Stimulated activated CD8-positive, alpha-beta memory T cell treated with anti-CD3 and anti-CD28 coated beads, Interleukin-2, amount 100 ng/mL, for 1 hour (primary cell): ENCODE measurements at regions not wholly inside any gene's neighbourhood (a gene's known extent, or its start where the extent isn't known, plus 50 kb on each side); places are given as distances from the start of the nearest gene placed in this dataset.
"Not testable (repeated sequence)": the region's sequence is repeated elsewhere in the genome, so short reads cannot be mapped to it uniquely, and the experiment has no call there.

Experiments
- DNase-seq, 2 donors: peaks; one replicate each; pipeline ENCODE4 v3.0.0-alpha.2; 2020; ENCODE audit warnings: low read depth in 2 of 2

DNA sequence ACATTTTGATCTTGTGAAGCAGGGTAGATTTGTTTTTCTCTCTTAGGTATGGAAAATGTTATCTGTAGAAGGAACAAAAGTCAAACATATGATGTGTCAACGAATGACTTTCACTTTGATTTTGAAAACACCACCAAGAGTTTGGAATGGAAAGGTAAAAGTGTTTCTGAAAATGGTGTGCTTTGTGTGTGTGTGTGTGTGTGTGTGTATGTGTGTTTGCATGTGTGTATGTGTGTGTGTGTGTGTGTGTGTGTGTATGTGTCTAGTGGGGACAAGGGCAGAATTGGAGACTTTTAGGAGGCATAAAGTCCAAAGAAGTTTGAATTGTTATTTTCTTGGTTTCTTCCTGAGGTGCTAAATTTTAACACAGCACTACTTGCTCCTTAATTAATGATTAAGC lies 115.4 kb upstream of the PRKCQ start:
- DNase-seq: no peak

DNA sequence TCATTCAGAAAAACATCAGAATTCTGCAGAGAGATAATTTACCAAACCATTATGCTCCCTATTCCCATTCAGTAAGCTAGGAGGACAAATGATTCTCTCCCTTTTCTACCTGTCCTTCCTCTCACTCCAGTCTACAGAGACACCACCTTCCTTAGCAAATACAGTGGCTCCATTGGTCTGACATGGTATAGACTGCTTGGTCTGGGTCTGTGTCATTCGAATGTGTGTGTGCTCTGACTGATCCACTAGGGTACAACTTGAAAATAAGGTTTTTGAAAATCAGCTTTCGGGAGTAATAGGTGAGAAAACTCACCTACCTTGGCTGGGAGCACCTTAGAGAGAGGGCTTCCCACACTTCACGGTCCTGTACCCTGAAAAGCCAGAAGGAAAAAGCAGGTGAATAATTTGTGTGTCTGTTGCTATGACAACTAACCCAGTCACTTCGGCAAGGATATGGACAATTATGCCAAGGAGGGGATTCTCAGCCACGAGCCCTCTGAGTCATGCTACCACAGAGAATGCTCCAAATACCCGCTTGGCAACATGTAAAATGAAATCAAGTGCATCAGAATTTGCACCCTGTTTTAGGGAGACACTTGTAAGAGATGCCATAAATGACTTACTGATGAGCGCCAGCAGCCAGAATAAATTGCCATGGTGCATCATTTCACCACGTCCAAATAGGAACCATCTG lies 114.5 kb upstream of the PRKCQ start:
- no peak for DNase-seq

DNA sequence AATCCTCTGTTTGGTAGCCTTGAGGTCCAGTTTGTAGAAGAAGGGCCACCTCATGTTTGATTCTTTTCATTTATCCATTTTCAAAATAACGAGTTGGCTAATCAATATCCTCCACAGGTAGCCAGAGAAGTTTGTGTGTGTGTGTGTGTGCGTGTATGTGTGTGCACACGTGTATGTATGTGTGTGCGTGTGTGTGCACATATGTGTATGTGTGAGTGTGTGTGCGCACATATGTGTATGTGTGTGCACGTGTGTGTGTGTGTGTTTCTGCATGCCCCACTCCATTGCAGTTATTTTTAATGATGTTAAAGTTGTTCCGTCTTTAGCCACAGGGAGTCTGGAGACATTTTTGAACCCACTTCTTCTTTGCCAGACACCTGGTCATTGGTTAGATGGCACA lies 112.8 kb upstream of the PRKCQ start:
- DNase-seq: no peak

DNA sequence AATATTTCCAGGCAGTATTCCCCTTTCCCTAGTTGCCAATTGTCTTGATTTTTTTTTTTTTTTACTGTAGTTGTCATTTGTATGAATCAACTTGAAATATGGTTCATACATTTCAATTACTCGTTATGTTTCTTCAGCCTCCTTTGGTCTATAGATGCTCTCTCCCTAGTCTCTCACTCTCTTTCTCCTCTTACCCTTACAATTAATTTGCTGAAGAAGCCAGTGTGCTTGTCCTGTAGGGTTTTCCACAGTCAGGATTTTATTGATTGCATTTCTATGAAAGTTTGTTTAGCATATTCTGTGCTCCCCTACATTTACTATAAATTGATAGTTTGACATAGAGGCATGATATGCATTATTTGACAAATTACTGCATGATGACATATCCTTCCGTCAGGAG lies 112.0 kb upstream of the PRKCQ start:
- no peak for DNase-seq

DNA sequence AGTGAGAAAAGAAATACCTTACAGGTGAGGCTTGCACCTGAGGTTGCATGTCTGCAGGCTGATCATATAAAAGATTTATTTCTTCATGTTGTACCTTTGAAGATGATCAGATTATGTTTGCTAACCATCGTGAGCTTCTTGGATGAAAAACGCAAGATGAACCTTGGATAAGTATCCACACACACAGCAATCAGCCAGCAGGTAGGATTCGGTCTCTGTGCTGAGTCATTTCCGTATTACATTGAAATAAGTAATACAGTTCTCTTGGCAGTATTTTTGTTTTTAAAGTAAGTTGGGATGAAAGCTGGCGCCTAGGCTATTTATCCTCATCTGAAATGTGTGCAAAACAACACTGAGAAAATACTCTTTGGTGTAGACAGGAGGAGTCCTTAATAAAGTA lies 109.0 kb upstream of the PRKCQ start:
- DNase-seq: no peak

DNA sequence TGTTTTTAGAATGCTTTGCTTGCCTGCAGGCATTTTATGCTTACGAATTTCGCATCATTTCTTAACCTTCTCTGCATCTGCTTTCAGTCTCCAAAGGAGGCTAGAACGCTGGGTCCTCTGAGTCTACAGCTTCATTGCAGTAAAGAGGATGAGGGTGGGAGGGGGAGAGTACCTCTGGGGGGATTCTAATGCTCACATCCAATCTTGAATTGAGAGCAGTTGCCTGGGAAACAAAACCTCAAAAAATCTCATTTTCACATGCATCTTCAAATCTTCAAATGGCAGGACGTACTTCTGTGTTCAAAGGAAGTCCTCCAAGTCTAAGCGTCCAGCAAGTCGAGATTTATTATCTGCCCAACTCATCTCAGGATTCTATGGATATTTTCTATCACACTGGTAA lies 100.7 kb upstream of the PRKCQ start:
- no peak for DNase-seq

DNA sequence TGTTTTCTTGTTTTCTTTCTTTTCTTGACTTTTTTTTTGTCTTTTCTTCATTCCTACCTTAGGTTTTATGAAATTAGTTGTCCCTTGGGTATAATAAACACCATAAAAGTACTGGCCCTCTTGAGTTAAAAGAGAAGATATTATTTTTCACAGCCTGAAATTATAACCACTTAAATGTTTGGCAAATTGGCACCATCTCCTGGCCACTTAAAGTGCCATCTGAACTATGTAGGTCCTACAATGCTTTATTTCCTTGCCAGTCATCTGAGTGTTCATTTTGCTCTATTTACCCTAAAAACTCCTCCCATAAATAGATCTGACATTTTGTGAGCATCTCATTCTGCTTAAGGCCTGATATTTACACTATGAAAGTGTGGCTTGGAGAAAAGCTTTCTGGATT lies 98.9 kb upstream of the PRKCQ start:
- no peak for DNase-seq

DNA sequence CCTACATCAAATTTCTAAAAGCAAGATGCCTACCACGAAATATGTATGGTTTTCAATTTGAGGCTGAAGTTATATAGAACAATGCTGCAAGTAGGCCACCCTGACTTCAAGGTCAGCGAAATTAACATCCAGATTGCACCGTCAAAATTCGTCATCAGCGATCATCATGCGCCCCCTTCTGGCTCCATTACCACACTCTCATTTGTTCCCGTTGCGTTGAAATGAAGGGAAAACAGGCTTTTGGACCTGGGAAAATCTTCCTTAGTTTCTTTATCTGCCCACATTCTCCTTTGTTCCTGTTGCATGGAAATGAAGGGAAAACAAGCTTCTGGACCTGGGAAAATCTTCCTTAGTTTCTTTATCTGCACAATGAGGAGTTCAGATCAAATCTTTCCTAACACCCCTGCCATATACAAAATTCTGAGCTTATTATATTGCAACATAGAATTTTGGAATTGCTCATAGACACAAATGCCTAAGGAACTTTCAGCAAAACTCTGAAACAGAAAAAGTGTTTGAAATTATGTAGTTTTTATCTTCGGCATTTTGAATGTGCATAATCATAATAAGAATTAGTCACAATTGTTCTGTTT lies 98.2 kb upstream of the PRKCQ start:
- peak; percentile 39 to 43 for DNase-seq

DNA sequence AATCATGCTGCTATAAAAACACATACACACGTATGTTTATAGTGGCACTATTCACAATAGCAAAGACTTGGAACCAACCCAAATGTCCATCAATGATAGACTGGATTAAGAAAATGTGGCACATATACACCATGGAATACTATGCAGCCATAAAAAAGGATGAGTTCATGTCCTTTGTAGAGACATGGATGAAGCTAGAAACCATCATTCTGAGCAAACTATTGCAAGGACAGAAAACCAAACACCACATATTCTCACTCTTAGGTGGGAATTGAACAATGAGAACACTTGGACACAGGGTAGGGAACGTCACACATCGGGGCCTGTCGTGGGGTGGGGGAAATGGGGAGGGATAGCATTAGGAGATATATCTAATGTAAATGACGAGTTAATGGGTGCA lies 97.1 kb upstream of the PRKCQ start:
- DNase-seq: not testable (repeated sequence)

DNA sequence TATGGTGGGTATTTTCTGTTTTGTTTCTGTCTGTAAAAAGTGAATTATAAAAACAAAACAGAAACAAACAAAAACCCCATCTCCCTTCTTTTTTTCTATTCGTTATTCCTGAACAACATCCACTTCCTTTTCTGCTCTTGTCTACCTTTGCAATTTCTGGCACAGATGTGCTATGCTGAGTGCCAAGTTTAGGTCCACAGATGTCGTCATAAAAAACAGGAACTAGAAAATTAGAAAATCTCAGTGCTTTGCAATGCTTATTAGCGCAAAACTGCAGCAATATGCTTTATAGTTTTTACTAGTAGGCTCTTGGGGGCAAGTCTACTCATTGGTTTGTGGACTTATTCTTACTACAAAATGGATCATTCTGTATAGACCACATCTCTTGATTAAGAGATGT lies 94.2 kb upstream of the PRKCQ start:
- no peak for DNase-seq

DNA sequence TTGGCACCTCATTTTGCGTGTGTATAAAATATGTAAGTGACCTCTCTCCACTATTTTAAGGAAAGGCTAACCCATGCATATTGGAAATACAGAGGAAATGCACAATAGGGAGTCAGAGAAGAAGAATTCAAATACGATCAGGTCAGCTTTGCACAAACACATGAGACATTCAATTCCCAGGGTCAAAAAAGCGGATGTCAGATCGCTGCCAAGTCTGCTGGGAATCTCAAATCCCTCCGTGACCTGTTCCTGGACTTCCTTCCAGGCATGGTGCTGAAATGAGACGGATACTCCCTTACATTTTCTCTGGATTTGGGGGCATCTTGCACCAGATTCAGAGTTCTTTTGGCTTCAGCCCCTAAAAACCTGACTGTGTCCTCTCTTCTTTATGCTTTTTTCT lies 91.9 kb upstream of the PRKCQ start:
- no peak for DNase-seq

DNA sequence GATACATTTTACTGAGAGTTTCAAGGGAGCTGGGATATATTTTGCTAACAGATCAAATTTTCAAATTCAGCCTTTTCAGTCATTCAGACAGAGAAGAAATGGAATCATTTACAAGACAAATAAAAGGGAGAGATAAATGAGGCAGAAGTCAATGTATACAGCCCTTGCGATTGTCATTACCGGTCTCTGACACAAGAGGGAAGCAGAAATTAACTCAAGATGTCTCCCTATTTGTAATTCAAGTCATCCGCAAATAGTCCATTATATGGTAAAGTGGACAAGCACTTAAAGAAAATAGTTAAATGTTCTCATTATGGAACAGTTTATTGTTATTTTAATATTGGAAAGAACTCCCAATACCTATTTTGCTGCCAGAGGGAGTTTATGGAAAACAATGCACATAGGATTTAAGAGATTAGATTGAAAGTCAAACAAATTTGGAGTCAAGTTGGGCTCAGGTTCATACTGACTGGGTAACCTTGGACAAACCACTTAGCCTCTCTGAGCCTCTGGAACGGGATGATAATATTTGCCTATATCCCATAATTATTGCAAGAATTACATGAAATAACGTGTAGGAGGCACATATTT lies 89.3 kb upstream of the PRKCQ start:
- DNase-seq: no peak

DNA sequence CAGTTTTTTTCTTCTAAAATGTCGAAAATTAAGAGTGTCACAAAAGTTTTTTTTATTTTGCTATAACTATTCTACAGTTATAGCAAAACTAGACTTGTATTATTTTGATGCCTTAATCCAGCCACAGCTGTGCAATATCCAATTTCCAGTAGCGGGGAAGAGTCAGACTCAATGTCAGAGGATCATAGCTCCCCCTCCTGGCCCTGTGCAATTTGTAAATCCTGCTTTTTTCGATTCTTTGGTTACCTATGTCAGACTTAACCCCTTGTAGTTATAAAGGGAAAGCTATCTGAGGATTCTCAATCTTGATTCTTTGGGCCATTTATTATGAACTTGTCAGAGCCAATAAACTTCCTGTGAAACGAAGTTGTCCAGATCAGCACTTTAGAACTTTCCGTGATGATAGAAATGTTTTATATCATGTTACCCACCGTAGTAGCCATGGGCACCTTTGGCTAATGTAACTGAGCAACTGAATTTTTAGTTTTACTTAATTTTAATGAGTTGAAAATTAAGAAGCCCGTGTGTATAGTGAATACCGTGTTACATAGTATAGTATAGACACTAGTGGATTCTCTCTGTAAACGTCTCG lies 87.7 kb upstream of the PRKCQ start:
- DNase-seq: no peak

DNA sequence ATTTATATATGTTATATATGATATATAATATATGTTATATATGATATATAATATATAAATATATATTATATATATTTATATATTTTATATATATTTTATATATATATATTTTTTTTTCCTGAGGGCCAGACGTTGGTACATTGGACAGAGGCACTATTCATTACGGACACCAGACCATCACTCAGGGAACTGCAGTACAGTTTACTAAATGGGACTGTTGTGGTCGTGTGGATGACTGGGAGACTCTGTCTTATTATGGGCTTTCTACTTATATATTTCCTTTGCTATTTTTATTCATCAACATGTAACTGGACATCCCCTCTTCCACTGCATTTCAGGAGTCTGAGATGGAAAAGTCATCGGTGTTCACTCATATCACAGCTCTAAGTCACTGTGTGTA lies 87.1 kb upstream of the PRKCQ start:
- DNase-seq: no peak

DNA sequence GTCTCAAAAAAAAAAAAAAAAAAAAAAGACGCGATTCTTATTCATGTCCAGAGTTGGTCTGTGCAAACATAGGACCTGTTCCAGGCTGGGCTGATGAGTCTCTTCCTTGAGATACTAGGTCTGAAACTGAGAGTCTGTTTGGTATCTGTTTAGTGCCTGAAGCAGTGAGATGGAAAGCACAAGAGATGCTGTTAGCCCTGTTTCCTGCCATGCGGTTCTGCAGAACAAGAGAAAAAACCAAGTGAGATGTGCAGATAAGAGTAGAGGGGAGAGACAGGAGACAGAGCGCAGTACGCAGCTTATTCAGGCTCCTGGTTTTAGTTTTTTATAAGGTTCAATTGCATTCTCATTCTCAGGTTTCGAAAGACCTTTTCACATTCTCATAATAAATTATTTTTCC lies 85.8 kb upstream of the PRKCQ start:
- DNase-seq: peak in 1 of 2 donors; percentile 13

DNA sequence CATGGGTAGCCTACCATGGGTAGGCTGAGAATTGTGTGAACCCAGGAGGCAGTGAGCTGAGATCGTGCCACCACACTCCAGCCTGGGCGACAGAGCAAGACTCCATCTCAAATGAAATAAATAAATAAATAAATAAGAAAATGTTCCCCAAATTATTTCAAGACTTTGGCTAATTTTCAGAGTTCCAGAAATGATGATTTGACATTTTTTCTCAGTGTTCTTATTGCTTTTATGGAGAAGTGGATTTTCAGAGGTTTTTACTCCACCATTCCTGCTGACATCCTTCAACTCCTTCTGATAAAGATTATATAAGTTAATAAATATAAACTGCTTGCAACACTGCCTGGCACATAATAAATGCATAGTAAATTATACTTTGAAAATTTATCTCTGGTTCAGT lies 80.4 kb upstream of the PRKCQ start:
- DNase-seq: no peak

DNA sequence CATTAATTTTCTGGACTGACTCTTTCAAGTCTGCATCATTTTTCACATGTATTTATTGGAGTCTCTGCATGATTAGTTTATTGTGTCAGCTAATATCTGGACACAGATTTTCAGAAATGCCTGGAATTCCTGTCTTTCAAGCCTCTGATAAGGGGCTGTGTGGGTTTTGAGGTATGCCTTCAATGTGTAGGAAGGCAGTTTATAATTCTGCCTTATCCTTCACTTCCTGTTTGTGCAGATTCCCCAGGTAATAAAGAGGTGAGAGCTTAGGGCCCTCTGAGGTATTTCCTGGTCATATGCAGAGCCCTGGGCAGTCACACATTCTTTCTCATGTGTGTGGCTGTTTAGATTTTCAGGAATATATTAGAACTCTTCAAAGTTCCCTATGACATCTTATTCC lies 79.4 kb upstream of the PRKCQ start:
- no peak for DNase-seq

DNA sequence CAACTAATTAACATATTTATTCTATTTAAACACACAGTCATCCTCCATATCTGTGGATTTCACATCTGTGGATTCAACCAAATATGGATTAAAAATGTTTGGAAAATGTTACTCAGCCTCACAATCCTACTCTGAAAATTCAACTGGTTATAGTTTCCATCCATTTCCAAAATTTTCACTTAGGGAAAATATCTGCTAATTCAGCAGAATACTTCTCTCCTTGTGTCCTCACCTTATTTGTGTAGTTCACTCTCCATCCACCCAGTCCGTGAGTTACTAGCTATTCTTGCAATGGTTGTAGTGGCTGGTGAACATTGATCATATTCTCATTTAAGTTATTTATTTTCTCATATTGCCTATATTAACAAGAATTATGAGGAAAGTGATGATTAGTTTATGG lies 77.6 kb upstream of the PRKCQ start:
- DNase-seq: no peak

DNA sequence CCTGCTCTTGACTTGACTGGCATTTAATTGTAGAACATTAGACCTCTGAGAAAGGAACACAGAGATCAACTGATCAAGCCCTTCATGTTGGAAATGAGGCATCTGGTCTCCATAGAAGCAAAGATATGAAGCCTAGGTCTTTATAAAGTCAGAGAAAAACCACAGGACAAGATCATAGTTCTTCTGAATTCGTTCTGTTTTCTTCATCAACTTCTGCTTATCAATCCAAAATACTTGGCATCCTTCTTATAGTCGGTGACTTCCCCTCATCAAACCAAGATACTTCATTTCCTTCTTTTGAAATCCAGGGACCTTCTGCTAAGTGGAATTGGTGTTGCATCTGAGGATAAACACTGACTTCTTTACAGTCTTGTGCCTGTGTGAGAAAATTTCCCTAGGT lies 77.1 kb upstream of the PRKCQ start:
- DNase-seq: no peak

DNA sequence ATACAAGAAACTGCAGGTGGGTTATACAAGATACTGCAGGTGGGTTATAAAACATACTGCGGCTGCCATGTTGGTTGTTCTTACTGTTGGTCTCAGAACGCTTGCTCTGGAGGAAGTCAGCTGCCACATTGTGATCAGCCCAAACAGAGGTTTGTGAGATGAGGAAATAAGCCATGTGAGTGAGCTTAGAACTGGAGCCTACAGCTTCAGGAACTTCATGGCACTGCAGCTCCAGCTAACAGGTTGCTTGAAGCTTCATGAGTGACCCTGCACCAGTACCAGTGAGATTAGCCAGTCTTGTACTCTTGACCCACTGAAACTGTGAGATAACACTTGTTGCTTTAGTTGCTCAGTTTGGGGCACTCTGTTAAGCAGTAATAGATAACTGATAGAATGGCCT lies 74.5 kb upstream of the PRKCQ start:
- DNase-seq: no peak

DNA sequence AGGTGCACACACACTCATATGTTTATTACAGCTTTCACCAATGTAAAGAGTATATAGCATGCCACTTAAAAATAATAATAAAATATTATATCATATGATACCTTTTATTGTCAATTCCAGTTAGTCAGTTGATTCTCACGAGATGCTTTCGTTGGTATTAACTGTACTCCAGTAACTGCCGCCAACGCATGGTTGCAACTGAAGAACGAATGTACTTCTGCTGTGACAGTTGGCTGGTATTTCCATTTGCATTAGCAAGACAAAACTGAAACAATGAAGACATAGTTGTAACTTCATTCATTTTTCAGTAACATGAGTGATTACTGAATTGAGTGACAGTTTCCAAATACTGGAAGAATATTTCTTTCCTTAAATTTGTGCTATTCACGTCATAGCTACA lies 70.5 kb upstream of the PRKCQ start:
- DNase-seq: no peak

DNA sequence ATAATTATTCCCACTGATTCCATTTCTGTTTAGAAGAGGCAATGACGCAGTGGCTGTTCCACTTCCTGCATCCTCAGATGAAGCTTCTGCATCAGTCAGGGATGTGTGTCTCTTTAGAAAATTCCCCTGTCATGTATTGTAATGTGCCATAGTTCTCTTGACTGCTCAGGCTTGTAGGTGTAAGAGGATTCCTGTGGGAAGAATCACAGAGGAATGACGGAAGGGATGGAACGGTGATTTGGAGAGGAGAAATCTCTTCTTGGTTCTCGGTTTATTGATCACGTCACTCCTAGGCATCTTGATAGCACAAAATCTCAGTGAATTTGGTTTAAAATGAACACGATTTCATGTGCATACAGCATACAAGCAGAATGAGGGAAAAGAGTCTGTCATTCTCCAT lies 69.8 kb upstream of the PRKCQ start:
- no peak for DNase-seq
